Spleen (tissue), 11 donors: ENCODE measurements at regions not wholly inside any gene's neighbourhood (a gene's known extent, or its start where the extent isn't known, plus 50 kb on each side); places are given as distances from the start of the nearest gene placed in this dataset.

Experiments
- DNase-seq: peaks from one replicate; pipeline ENCODE4 v3.0.0-alpha.2; 2020
- H3K27ac ChIP-seq, 8 donors: fragments of 200-600 bp; sonication (generic) in 7 of 8; 1 replicate in 4 of 8; 2 replicates in 4 of 8; pipeline versions ENCODE4 v1.5.0 to v1.8.0; 2016 to 2021; ENCODE audit warnings: inconsistent platforms in 4 of 8, mild to moderate bottlenecking in 4 of 8, moderate library complexity in 1 of 8
- H3K27me3 ChIP-seq, 7 donors: fragments of 200-600 bp; sonication (generic) in 6 of 7; replicated peaks in 1 of 7; 1 replicate in 4 of 7; 2 replicates in 3 of 7; pipeline versions ENCODE4 v1.5.0 to v1.8.0; 2016 to 2021; ENCODE audit warnings: inconsistent platforms in 3 of 7, mild to moderate bottlenecking in 1 of 7
- H3K36me3 ChIP-seq, 6 donors: fragments of 200-600 bp; sonication (generic) in 5 of 6; 1 replicate in 4 of 6; 2 replicates in 2 of 6; pipeline versions ENCODE4 v1.5.0 to v1.8.0; 2016 to 2021; ENCODE audit warnings: inconsistent platforms in 2 of 6
- H3K4me1 ChIP-seq, 6 donors: fragments of 200-600 bp; sonication (generic) in 5 of 6; 1 replicate in 3 of 6; 2 replicates in 3 of 6; pipeline versions ENCODE4 v1.5.0 to v1.8.0; 2016 to 2021; ENCODE audit warnings: inconsistent platforms in 3 of 6
- H3K4me3 ChIP-seq, 8 donors: fragments of 200-600 bp; sonication (generic) in 7 of 8; 1 replicate in 4 of 8; 2 replicates in 4 of 8; pipeline versions ENCODE4 v1.5.0 to v1.8.0; 2016 to 2021; ENCODE audit warnings: inconsistent platforms in 4 of 8, mild to moderate bottlenecking in 4 of 8, moderate library complexity in 2 of 8
- H3K9me3 ChIP-seq, 8 donors: fragments of 200-600 bp; sonication (generic) in 7 of 8; 1 replicate in 4 of 8; 2 replicates in 4 of 8; pipeline versions ENCODE4 v1.5.0 to v1.8.0; 2016 to 2021; ENCODE audit warnings: inconsistent platforms in 4 of 8
- CTCF ChIP-seq, 11 experiments: fragments of 200-600 bp in 7 of 11; fragments of 450-650 bp in 4 of 11; sonication (generic) in 4 of 11; IDR thresholded peaks in 8 of 11; conservative IDR thresholded peaks in 3 of 11; 1 replicate in 7 of 11; 2 replicates in 4 of 11; pipeline versions ENCODE4 v1.4.0 to v1.8.0; 2016 to 2021; ENCODE audit warnings: antibody characterized with exemption in 11 of 11, inconsistent platforms in 4 of 11, mild to moderate bottlenecking in 1 of 11
- POLR2A ChIP-seq, 3 donors: fragments of 450-650 bp; IDR thresholded peaks; one replicate each; pipeline ENCODE4 v1.5.1; 2017; ENCODE audit warnings: antibody characterized with exemption in 3 of 3, mild to moderate bottlenecking in 1 of 3
- POLR2AphosphoS5 ChIP-seq, 3 donors: sonication (generic); formaldehyde crosslinking; IDR thresholded peaks; one replicate each; pipeline ENCODE4 v1.5.1; 2017; ENCODE audit warnings: antibody characterized with exemption in 3 of 3
- WGBS, 5 donors: extraction: QIAGEN DNeasy Blood & Tissue Kit in 3 of 5; methylation state at CpG; one replicate each; pipeline versions ENCODE4 v1.1.5 to v1.1.7; 2013 to 2018; 5-methylcytosine and 5-hydroxymethylcytosine counted together
- intact Hi-C: fragments of 100-400 bp; cut with DNase I; formaldehyde crosslinking; loops from one replicate; pipeline ENCODE4 v1.15.0; 2023; ENCODE audit warnings: low total_unique reads
- donor health status: healthy with polysubstance abuse.
- donor health status: DM: no; HTN: no; CAD: no; lungs with moderate emphysema.
- donor health status: DM: no; HTN: no; CAD: no.
- donor health status: Bipolar disorder and iron deficiency.
- donor health status: healthy.
- donor health status: DM: no; HTN: no; CAD: no.
- donor health status: DM: yes; HTN: yes; CAD: no.

- no peaks in the 10 kb centered on the region for H3K36me3 ChIP-seq
- no peaks in the 10 kb centered on the region for H3K9me3 ChIP-seq
- H3K4me3 ChIP-seq: no peak overlapping the region
- no peak for DNase-seq
- WGBS, 5 donors: 83 to 93% (median 87%) methylated on average over 3 of the region's 3 CpGs
- intact Hi-C loops: no loop called here
- TF ChIP-seq POLR2AphosphoS5 (IDR thresholded peaks at IDR 0.05): no peak
- TF ChIP-seq CTCF (IDR thresholded peaks at IDR 0.05 in 8 of 11, conservative IDR thresholded peaks at IDR 0.05 in 3 of 11): no peak
- TF ChIP-seq POLR2A (IDR thresholded peaks at IDR 0.05): no peak
- H3K27ac ChIP-seq: no peak overlapping the region
- no peaks in the 10 kb centered on the region for H3K4me1 ChIP-seq
- no peaks in the 10 kb centered on the region for H3K27me3 ChIP-seq
Measured at GRCh38 chr3:94912656-94913055, 849.8 kb downstream of the NSUN3 start.

GRCh38 chr3:94927175-94927574 is 864.3 kb downstream of the NSUN3 start:
- Histone ChIP-seq H3K9me3 (no peaks in the 10 kb centered on the region), H3K27ac (no peak overlapping the region), H3K27me3 (no peaks in the 10 kb centered on the region), H3K4me3 (no peak overlapping the region), H3K36me3 (no peaks in the 10 kb centered on the region), H3K4me1 (no peaks in the 10 kb centered on the region)
- WGBS, 5 donors: 86 to 94% (median 90%) methylated on average over 8 of the region's 8 CpGs
- TF ChIP-seq POLR2A (IDR thresholded peaks at IDR 0.05) (no peak), CTCF (IDR thresholded peaks at IDR 0.05 in 8 of 11, conservative IDR thresholded peaks at IDR 0.05 in 3 of 11) (no peak), POLR2AphosphoS5 (IDR thresholded peaks at IDR 0.05) (no peak)
- DNase-seq: no peak
- intact Hi-C loops: no loop called here

- no peak for TF ChIP-seq POLR2AphosphoS5 (IDR thresholded peaks at IDR 0.05)
- no peak for TF ChIP-seq POLR2A (IDR thresholded peaks at IDR 0.05)
- TF ChIP-seq CTCF (IDR thresholded peaks at IDR 0.05 in 8 of 11, conservative IDR thresholded peaks at IDR 0.05 in 3 of 11): no peak
- intact Hi-C loops: no loop called here
- no peaks in the 10 kb centered on the region for H3K4me1 ChIP-seq
- 75 to 90% (median 82%) methylated on average over 4 of the region's 4 CpGs for WGBS, 5 donors
- H3K27me3 ChIP-seq: no peaks in the 10 kb centered on the region
- H3K4me3 ChIP-seq: no peak overlapping the region
- H3K27ac ChIP-seq: no peak overlapping the region
- H3K36me3 ChIP-seq: no peaks in the 10 kb centered on the region
- DNase-seq: no peak
- H3K9me3 ChIP-seq: peaks cover 0 to 5% (median 0%) of the 10 kb centered on the region in 8 donors
Measured at GRCh38 chr3:94928921-94929320, 866.1 kb downstream of the NSUN3 start.

GRCh38 chr3:94935738-94936580 is 873.1 kb downstream of the NSUN3 start:
- peaks cover 0 to 22% (median 12%) of the 10 kb centered on the region in 8 donors for H3K9me3 ChIP-seq
- no peaks in the 10 kb centered on the region for H3K4me1 ChIP-seq
- H3K36me3 ChIP-seq: no peaks in the 10 kb centered on the region
- intact Hi-C loops: no loop called here
- no peak for TF ChIP-seq POLR2A (IDR thresholded peaks at IDR 0.05)
- no peak for TF ChIP-seq CTCF (IDR thresholded peaks at IDR 0.05 in 8 of 11, conservative IDR thresholded peaks at IDR 0.05 in 3 of 11)
- TF ChIP-seq POLR2AphosphoS5 (IDR thresholded peaks at IDR 0.05): no peak
- 75 to 88% (median 83%) methylated on average over 5 of the region's 5 CpGs for WGBS, 5 donors
- H3K27me3 ChIP-seq: no peaks in the 10 kb centered on the region
- no peak overlapping the region for H3K27ac ChIP-seq
- no peak overlapping the region for H3K4me3 ChIP-seq
- no peak for DNase-seq
